ACC112 (cell line): ENCODE measurements at regions not wholly inside any gene's neighbourhood (a gene's known extent, or its start where the extent isn't known, plus 50 kb on each side); places are given as distances from the start of the nearest gene placed in this dataset.

ENCODE experiments used
- H2AFZ ChIP-seq: fragments of 200-600 bp; sonication (generic); one replicate; pipeline ENCODE4 v1.6.0; 2017; ENCODE audit warnings: antibody characterized with exemption, low read length; ENCODE audit not compliant: unreplicated experiment
- H3K27ac ChIP-seq: fragments of 200-600 bp; sonication (generic); 2 replicates; pipeline ENCODE4 v1.5.1; 2014; ENCODE audit warnings: low read depth, mild to moderate bottlenecking, antibody characterized with exemption, low read length, moderate library complexity
- H3K27me3 ChIP-seq: fragments of 200-600 bp; sonication (generic); 2 replicates; pipeline ENCODE4 v1.6.1; 2014; ENCODE audit warnings: mild to moderate bottlenecking, antibody characterized with exemption, low read length, moderate library complexity, mixed read lengths; ENCODE audit not compliant: insufficient read depth
- H3K36me3 ChIP-seq: fragments of 200-600 bp; sonication (generic); 2 replicates; pipeline ENCODE4 v1.6.1; 2016; ENCODE audit warnings: mild to moderate bottlenecking, antibody characterized with exemption, low read length, moderate library complexity, mixed read lengths; ENCODE audit not compliant: insufficient read depth
- H3K4me1 ChIP-seq: fragments of 200-600 bp; sonication (generic); one replicate; pipeline ENCODE4 v1.6.1; 2016; ENCODE audit warnings: low read length, mixed read lengths; ENCODE audit not compliant: insufficient read depth, unreplicated experiment, control insufficient read depth
- H3K4me3 ChIP-seq: fragments of 200-600 bp; sonication (generic); 2 replicates; pipeline ENCODE4 v1.5.1; 2014; ENCODE audit warnings: mild to moderate bottlenecking, low read depth, low read length
- H3K79me2 ChIP-seq: fragments of 200-600 bp; sonication (generic); one replicate; pipeline ENCODE4 v1.6.0; 2016; ENCODE audit warnings: low read length; ENCODE audit not compliant: control insufficient read depth, unreplicated experiment, insufficient read depth

GRCh38 chr5:15031180-15031579, 159.6 kb upstream of the ANKH start:
- Histone ChIP-seq H3K4me1 (peaks cover 7% of the 10 kb centered on the region), H2AFZ (no peak overlapping the region), H3K79me2 (no peaks in the 10 kb centered on the region), H3K27ac (no peak overlapping the region), H3K27me3 (peaks cover 62% of the 10 kb centered on the region), H3K4me3 (no peak overlapping the region), H3K36me3 (no peaks in the 10 kb centered on the region)

DNA sequence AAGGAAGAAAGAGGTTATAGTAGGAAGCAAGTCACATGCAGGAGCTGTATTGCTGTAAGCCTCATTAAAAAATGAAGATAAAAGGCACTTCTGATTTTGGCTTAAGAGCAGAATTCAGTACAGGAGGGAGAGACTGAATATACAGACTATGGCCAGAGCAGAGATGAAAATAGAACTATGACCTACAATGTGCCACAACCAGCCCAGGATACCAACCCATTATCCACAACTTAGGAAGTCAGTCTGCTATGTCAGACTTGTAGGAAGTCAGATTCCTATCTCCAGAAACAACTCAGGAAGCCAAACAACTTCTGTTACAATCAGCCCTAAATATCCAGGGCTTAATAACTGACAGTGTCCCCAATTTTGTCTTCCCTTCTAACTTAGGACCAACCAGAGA, 156.2 kb upstream of the ANKH start:
- Histone ChIP-seq H3K4me1 (peaks cover 14% of the 10 kb centered on the region), H3K4me3 (no peak overlapping the region), H3K27me3 (peaks cover 35% of the 10 kb centered on the region), H3K36me3 (no peaks in the 10 kb centered on the region), H3K79me2 (no peaks in the 10 kb centered on the region), H2AFZ (no peak overlapping the region), H3K27ac (no peak overlapping the region)

DNA sequence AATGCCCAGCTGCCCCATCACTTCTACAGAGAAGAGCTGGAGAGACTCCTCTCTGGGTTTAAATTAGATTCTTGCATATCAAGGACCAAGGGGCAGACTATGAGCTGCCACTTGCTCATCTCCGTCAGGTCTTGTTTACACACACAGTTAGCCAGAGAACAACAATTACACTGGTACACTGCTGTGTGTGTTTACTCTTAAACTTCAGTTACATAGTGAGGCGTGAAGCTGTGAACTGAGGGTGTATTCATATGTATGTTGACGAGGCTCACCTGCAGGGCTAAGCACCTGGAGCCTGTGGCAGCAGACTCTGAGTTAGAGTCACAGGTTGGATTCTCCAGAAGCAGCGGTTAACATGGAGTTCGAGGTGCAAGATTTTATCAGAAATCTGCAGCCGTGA, 155.4 kb upstream of the ANKH start:
- Histone ChIP-seq H3K27ac (no peak overlapping the region), H3K4me3 (no peak overlapping the region), H3K4me1 (peaks cover 14% of the 10 kb centered on the region), H3K27me3 (peaks cover 27% of the 10 kb centered on the region), H2AFZ (no peak overlapping the region), H3K36me3 (no peaks in the 10 kb centered on the region), H3K79me2 (no peaks in the 10 kb centered on the region)

DNA sequence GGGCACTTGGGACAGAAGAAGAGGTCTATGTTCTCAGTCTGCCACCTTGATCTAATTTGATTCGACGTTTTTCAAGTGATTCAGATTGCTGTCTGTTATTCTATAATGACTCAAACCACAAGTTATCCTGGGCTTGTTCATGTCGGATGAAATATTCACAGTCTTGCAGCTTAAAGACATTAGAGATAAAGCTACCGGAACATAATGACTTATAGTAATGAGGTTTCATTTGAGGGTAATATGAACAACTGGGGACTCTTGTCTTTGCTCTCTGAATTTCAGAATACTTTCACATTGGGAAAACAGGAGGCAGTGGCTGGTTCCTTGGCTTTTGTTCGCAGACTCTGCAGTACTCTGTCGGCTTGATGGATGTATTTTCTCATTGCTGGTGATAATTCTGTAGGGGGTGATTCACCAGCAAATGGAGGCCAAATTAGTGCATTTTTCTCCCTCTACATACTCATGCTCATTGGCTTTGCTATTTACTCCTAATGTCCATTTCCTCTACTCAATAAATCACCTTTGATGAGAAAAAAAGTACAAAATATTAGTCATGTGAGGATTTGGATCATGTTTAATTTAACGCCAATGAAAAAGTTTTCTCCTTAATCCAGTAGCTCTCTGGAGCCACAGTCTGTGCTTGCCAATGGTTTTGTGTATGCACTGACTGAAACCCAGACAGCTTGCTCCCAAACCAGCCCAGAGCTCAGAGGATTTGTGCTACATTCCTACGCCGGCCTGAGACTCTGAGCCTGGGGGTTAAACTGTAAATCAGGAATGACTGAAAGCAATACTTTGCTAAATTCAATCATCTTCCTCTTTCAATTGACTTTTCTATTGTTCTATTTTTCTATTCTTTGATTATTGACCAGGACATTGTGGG, 154.7 kb upstream of the ANKH start:
- H3K79me2 ChIP-seq = no peaks in the 10 kb centered on the region
- peaks cover 25% of the 10 kb centered on the region for H3K27me3 ChIP-seq
- peak overlapping the region; percentile 64 for H2AFZ ChIP-seq
- H3K27ac ChIP-seq = no peak overlapping the region
- peaks cover 14% of the 10 kb centered on the region for H3K4me1 ChIP-seq
- peak overlapping the region; percentile 50; the same call in 1 of the 2 replicates for H3K4me3 ChIP-seq
- H3K36me3 ChIP-seq = no peaks in the 10 kb centered on the region

GRCh38 chr5:15023846-15024245, 152.3 kb upstream of the ANKH start:
- no peak overlapping the region for H2AFZ ChIP-seq
- H3K27ac ChIP-seq = no peak overlapping the region
- no peaks in the 10 kb centered on the region for H3K36me3 ChIP-seq
- peaks cover 14% of the 10 kb centered on the region for H3K4me1 ChIP-seq
- H3K79me2 ChIP-seq = no peaks in the 10 kb centered on the region
- no peak overlapping the region for H3K4me3 ChIP-seq
- H3K27me3 ChIP-seq = peaks cover 10% of the 10 kb centered on the region; the same call in 1 of the 2 replicates

- no peak overlapping the region for H2AFZ ChIP-seq
Measured at GRCh38 chr5:15023266-15023665, 151.7 kb upstream of the ANKH start.

DNA sequence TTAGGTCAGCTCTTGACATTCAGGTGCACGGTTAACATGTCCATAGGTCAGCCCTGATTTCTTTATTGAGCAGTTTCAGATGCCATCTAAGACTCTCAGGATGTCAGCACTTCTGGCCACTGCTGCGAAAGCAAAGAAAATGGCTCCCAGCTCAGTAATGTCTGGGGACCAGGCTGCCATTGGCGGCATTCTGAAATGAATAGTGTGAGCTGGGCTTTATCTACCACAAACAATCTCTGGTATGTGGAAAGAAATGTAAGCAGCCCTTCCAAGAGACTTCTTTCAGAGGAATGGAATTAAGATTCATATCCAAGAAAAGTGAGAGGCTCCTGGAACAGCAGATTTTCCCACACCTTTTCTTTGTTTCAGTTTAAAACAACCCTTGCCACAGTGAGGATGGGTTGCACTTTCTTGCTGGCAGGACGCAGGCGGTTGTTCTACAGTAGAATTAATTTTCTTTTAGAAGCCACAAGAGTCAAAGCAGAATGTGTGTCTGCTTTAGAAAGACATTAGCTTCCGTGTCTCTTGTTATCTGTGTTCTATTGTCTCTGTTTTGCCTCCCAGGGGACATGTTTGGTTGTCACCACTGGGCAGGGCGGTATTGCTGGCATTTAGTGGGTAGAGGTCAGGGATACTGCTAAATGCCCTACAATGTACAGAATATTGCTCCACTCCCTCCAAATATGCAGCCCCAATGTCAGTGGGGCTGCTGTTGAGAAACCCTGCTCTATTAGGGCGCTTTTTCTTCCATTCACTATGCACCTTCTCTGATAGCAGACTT, 149.9 kb upstream of the ANKH start:
- Histone ChIP-seq H3K27me3 (no peaks in the 10 kb centered on the region), H3K4me1 (peaks cover 9% of the 10 kb centered on the region), H2AFZ (peak overlapping the region; percentile 78), H3K4me3 (peak overlapping the region; percentile 50), H3K79me2 (no peaks in the 10 kb centered on the region), H3K36me3 (no peaks in the 10 kb centered on the region), H3K27ac (peak overlapping the region; percentile 66)

More at GRCh38 chr5:15023266-15023665, 151.7 kb upstream of the ANKH start:
- H3K79me2 ChIP-seq = no peaks in the 10 kb centered on the region
- no peak overlapping the region for H3K27ac ChIP-seq
- H3K36me3 ChIP-seq = no peaks in the 10 kb centered on the region
- peaks cover 8% of the 10 kb centered on the region; the same call in 1 of the 2 replicates for H3K27me3 ChIP-seq
- H3K4me3 ChIP-seq = no peak overlapping the region
- peaks cover 14% of the 10 kb centered on the region for H3K4me1 ChIP-seq

GRCh38 chr5:15020736-15021135, 149.2 kb upstream of the ANKH start:
- H3K4me3 ChIP-seq = peak overlapping the region; percentile 50; the same call in 1 of the 2 replicates

DNA sequence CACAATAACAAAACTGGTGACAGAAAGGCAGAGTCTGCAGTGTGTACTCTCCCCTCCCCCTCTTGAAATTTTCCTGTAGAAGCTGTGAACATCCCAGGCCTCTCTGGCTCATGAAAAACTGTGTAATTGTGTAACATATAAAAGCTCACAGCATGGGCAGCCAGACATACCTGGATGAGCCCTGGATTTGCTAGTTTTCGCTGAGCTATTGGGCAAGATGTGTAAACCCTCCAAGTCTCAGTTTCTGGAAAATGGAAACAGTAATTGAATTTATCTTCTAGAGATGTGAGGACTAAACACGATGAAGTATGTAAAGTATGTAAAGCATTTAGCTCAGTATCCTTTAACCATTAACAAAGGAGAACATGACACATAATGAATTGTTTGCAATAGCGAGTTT, 143.2 kb upstream of the ANKH start:
- Histone ChIP-seq H3K27me3 (no peaks in the 10 kb centered on the region), H3K27ac (peak overlapping the region; percentile 40), H3K79me2 (no peaks in the 10 kb centered on the region), H2AFZ (peak overlapping the region; percentile 87), H3K4me3 (peak overlapping the region; percentile 41; the same call in 1 of the 2 replicates), H3K4me1 (peaks cover 30% of the 10 kb centered on the region), H3K36me3 (no peaks in the 10 kb centered on the region)

More at GRCh38 chr5:15020736-15021135, 149.2 kb upstream of the ANKH start:
- Histone ChIP-seq H3K27ac (peak overlapping the region; percentile 66), H2AFZ (peak overlapping the region; percentile 78), H3K27me3 (no peaks in the 10 kb centered on the region), H3K4me1 (peaks cover 2% of the 10 kb centered on the region), H3K79me2 (no peaks in the 10 kb centered on the region), H3K36me3 (no peaks in the 10 kb centered on the region)

DNA sequence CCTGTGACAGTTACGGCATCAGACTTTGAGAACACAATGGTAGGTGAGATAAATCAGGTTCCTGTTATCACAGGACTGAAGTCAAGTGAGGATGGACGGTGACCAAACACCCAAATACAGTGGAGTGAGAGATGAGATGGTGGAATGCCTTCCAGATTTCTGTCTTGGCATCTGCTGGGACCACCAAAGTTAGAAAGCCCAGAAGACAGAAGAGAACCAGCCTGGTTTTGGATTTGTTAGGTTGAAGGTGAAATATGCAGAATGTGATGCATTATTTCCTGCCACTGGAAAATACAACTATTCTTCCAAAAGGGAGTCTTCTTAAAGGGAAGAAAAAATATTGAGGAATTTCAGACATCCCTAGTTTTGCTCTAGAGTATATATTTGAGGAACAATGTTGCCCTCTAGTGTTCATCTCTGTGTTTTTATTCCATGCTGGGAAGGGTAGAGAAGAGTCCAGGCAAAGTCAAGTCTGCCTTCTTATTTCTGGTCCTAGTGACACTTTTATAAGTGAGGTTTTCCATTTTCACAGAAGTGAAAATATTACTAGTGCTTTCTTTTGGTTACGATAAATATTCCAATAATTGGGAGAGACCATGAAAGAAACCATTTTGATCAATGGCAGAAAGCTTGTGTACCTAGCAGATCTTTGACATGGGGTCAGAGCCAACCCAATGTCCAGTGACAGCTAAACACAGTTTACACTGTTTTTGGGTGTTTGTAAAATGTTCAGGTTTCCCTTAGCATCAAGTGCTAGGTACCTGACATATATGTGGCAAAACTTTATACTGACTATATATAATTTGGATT, 142.3 kb upstream of the ANKH start:
- Histone ChIP-seq H3K79me2 (no peaks in the 10 kb centered on the region), H3K27ac (no peak overlapping the region), H3K36me3 (no peaks in the 10 kb centered on the region), H3K4me1 (peaks cover 38% of the 10 kb centered on the region), H3K4me3 (no peak overlapping the region), H2AFZ (peak overlapping the region; percentile 65), H3K27me3 (no peaks in the 10 kb centered on the region)
